ENCODE measurements at regions not wholly inside any gene's neighbourhood (a gene's known extent, or its start where the extent isn't known, plus 50 kb on each side); places are given as distances from the start of the nearest gene placed in this dataset.
"Not testable (repeated sequence)": the region's sequence is repeated elsewhere in the genome, so short reads cannot be mapped to it uniquely, and the experiment has no call there.

DNA sequence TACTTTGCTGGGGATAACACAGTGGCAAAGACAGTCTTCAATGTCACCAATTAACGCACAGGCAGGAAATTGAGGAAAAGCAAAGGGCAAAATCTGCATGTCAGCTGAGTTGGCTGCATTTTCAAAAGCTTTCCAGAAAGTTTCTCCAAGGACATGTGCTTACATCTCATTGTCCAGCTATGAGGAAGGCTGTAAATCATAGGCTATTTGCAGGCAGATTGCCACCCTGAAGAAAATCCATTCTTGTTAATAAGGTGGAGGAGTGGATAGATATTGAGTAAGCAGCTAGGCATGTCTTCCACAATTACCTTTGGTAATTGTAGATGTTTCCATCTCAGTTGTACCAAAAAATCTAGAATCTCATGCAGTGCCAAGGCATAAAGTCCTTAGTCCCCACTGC is 278.0 kb upstream of the NUDT12 start:
- DNase-seq (ENCODE audit: low spot score) = no peak

DNA sequence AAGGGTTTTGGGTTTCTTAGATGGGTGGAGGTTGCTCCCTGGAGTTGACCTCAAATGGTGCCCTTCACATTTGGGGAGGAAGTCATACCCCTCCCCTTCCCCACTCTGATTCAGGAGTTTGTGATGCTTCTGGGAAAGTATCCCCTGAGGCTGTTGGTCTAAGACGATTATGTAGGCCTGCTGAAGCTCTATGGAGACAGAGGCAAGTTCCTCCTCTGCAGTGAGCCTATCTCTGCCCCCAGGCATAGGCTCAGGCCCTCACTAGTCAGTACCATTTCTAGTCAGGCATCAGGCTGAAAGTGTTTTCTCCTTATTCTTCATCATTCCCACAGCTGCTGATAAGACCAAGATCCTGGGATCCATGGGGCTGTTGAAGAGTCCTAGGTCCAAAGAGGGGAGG is 271.6 kb upstream of the NUDT12 start:
- DNase-seq (ENCODE audit: low spot score) = no peak

DNA sequence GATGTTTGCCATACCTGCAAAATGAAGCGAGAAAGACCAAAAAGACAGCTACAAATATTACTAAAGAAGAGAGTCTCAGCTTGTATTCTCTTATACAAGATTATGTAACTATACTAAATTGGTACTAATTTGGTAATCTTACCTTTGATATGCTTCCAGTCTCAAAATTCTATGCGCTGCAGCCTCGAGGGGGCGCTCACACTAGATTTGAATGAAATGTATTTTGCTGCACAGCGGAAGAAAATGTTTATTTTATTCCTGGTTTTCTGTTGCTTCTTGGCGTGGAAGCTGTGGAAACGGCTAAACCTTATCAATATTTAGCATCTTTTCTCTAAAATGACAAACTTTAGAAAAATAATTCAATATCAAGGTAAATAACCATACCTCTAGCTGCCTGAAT is 267.0 kb upstream of the NUDT12 start:
- DNase-seq (ENCODE audit: low spot score) = no peak

DNA sequence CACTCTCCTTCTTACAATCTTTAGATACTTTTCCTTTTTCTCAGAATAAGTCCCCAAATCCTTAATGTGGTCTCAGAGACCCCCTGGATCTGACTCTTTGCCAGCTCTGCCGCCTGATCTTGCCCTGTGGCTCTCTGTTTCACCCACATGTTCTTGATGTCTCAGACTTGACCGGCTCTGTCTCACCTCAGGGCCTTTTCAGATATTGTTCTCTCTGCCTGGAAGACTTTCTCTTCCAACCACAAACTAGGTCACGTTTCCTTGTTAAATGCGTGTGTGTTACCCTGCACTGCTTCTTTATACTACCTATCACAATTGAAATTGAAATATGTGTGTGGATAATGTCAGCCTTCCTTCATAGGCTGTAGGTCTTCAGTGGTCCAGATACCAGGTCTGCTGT is 265.4 kb upstream of the NUDT12 start:
- no peak for DNase-seq (ENCODE audit: low spot score)

DNA sequence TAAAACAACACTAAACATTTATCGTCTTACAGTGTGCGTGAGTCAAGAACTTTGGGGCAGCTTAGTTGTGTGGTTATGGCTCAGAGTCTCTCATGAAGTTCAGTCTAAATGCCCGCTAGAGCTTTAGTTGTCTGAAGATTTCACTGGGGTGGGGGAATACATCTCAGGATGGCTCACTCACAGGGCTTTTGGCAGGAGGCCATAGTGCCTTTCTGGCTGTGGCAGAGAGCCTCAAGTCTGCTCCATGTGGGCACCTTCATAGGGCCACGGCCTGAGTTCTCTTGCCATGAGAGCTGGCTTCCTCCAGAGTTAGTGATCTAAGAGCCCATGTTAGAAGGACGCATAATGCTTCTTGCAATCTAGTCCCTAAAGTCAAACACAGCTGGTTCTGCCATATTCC is 258.8 kb upstream of the NUDT12 start:
- no peak for DNase-seq (ENCODE audit: low spot score)

DNA sequence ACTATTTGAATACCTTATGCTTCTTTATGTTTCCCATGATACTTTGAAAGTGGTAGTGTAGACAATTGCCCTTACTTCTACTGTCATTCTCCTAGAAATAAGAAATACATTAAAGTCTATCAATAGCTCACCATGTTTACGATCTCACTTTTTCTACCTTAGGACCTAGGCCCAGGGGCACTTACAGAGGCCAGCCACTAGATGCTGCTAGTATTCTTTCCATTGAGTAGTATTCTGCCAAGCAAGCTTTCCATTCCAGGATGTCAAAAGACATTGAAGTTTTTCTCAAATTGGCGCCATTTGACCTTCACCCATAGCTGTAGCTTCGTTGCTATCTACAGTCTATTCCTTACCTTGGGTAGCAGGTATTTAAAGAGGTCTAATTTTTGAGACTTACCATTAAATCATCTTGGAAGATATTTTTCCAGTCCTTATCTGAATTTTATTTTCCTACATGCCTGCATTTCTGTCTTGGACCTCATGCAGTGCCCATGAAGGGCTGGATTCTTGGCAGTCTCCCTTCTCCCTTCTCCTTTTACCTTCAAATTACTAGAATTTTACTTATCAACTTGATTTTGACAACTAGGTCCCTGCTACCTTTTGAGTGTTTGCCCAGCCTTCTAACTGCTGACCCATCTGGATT is 246.0 kb upstream of the NUDT12 start:
- peak; percentile 84 for DNase-seq (ENCODE audit: low spot score)

DNA sequence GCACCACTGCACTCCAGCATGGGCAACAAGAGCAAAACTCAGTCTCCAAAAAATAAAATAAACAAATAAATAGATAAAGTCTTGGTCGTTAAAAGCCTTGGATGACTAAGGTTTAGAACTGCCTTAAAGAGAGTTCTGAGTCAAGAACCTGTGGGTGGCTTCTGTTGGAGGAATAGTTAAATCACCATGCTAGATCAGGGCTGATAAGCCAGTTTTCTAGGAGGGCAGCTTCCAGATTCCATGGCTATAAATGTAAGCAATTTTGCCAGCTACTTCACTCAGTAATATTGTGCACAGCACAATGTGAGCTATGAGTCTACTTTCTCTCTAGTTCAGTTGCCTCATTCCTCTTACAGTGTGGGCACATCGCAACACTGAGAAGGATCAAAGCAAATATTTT is 242.1 kb upstream of the NUDT12 start:
- DNase-seq (ENCODE audit: low spot score) = no peak

DNA sequence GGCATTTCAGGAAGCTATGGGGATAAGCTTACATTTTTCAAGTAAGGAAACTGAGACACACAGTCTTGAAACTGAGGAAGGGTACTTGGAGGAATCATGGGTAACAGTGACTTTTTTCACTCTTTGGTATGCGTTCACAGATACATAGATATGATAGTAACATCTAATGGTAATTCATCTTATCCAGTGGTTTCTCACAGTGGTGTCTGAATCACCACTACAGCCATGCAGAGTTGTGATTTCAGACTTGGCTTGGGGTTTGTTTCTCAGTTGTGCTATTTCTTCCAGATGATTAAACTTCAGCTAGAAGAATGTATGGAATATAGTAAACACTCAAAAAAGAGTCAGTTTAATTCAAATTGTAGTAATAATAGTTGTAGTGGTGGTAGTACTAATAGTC is 239.1 kb upstream of the NUDT12 start:
- DNase-seq (ENCODE audit: low spot score) = no peak

DNA sequence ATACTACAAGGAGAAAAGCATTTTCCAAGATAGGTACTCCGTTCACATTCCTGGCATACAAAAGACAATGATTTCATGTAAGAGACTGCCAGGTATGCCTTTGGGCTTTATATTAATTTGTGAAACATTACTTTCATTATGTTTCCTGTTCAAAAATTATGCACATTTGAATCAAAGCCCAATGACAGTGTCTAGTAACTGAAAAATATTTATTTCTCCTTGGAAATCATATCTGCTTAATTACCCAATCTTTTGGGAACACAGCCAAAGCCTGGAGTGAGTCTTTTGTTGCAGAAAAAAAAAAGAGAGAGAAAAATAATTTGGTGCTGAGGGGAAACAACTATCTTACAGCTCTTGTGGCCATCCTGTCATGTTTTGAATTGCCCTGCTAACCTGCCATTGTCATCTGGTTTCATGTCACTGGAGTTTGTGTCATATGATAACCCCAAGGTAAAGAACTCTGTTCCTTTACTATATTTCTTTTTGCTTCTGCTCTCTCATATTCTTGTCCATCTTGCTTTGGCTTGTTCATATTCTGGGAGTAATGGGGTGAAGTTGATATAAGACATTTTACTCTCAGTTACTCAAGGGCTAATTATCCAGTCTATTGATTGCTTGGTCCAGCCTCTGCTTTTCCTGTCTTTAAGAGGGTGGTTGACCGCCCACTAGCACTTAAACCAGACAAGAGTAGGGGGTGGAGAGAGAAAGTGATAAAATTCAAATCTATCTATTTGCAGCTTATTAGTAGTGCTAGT is 238.3 kb upstream of the NUDT12 start:
- no peak for DNase-seq (ENCODE audit: low spot score)

DNA sequence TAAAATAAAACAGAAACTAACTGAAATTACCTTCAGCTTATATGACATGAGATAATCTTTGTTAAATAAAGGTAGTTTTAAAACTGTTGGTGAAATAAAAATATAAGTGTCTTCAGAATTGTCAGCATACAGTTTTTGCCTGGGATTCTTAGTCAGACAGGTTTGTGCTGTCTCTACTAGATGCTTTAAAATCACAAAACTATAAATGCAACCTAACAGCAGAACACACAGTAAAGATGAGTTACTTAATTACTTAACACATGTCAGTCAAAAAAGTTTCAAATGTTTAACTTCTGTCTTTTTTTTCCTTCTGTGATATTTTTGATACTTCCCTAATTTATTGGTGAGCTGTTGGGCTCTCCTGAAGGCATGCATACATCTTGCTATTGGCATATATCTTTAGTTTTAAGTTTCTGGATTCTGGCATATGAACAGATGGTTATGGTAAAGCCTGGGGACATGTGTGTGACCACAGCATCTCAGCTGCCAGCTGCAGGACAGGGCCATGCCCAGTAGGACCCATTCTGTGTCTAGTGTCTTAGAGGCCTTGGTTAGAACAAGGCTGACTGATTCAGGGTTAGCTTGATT is 231.1 kb upstream of the NUDT12 start:
- DNase-seq (ENCODE audit: low spot score) = no peak

DNA sequence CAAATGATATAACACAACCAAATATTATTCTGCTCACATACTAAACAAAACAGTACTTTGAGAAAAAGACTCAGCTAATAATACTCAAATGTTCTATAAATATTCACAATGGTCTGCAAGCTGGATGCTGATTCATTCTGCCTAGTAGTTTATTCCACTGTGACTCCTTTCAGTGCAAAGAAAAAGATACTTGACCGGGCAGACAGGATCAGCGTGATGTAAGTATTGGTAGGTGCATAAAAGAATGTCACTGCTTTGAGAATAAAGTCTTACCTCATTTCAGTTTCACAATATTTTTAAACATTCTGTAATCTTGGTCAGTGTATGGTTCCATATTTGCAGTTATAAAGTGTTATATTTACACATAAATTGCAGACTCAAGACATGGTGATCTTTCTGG is 223.0 kb upstream of the NUDT12 start:
- DNase-seq (ENCODE audit: low spot score) = no peak

DNA sequence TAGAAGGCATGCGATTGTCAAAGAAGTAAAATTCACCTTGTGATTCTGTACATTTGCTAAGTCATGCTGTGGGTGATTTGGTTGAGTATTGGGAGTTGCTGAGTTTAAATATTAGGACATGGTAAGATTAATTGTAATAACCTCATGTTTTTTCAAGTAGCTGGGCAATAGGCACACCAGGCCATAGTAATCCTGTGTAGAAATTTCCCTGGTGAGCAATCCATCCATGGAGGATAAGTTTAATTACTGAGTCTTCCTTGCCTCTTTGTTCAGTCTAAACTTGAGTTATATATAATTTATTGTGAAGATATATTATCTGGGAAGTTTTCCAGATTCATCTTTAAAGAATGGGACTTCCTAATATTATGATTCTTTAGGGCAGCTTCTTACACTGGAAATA is 221.1 kb upstream of the NUDT12 start:
- no peak for DNase-seq (ENCODE audit: low spot score)

DNA sequence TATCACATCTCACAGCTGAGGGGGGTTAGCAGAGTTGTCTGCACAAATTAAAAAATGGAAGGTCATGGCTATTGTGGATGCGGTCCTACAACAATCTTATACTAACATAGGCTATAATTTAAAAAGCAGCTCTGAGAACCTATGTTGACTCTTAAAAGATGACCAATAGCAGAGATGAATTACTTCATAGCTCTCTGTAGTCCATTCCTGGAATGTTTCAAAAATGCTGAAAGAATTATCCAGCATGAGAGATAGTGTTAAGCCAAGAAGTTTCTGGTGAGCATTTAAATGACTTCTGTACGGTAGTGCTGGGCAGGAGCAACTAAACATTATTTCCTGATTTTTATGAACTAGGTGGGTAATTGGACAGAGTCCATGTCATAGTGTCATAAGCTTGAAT is 218.2 kb upstream of the NUDT12 start:
- no peak for DNase-seq (ENCODE audit: low spot score)

DNA sequence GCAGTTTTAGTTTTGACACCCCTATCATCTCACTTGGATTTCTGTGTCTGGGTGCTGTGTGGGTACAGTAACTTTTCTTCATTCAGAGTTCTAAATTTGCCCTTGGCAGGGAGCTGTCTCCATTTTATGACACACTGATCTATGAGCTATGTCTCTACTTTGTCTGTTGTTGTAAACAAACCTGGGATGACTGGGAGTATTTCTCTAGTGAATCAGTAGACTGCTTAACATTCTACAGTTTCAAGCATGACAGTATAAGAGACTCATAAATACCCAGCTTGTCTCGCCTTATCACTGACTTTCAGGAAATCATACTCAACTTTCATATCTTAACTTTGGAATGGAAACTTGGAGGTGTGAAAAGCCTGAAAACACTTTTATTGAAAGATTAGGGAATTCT is 212.1 kb upstream of the NUDT12 start:
- no peak for DNase-seq (ENCODE audit: low spot score)

DNA sequence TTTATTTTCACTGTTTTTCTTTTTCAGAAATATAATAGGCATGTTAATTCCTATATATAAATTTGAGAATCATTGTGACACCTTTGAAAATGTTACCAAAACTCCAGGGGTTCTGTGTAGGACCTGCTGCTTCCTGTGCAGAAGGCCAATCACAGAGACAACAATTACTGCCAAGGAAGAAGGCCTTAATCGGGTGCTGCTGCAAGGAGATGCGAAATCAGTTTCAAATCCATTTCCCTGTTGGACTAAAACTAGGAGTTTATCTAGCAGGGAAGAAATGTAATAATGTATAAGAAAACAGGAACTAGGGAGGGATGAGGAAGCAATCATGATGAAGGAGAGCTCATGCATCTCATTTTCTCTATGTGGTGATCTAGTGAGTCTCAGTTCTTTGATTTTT is 209.7 kb upstream of the NUDT12 start:
- no peak for DNase-seq (ENCODE audit: low spot score)

DNA sequence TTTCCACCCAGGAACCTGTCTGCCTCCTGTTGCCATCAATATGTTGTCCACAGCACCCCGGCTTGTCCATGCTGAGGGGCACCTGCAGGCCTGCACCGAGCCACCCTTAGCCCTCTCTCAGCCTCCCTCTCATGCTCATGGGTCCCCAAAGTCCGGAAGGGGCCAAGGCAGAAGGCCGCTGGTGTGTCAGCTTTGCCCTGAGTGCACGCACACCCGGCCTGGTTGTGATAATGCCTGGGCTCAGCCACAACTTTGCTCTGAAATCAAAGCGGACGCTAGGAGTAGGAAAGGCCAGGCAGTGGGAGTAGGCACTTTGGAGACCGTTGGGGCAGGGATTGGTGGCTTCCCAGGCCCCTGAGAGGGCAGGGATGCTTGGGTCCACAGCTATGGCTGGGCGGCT is 201.8 kb upstream of the NUDT12 start:
- DNase-seq (ENCODE audit: low spot score) = no peak

DNA sequence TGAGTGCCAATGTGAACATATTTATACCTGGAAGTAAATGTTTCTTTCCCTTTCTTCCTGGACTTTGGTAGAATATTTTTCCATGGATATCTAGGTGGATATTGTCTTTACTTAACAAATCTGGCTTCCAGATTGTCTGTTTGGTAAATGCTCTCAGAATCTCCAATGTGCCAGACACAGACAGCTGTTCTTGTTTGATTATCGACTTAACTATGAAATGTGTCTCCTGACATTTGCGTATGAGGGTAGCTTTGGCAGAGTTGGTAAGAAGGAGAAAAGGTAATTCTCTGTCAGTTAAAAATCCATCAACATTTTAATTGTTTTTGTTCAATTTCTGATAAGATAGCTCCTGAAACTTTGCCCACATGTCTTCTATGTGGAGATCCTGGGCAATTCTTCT is 196.4 kb upstream of the NUDT12 start:
- DNase-seq (ENCODE audit: low spot score) = no peak

DNA sequence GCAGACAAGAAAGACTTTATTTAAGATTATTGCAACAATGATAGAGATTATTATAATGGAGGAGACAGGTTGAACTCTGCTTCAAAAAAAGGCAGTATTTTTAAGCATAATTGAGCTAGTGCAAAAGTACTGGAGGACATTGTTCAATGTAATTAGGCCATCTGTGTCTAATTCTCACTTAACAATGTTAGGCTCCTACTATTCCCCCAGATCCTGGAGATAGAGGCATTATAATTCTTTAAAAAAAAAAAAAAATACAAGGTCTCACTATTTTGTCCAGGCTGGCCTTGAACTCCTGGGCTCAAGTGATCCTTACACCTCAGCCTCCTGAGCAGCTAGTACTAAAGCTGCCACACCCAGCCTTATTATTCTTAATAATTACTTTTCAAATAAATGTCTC is 193.4 kb upstream of the NUDT12 start:
- DNase-seq (ENCODE audit: low spot score) = no peak

DNA sequence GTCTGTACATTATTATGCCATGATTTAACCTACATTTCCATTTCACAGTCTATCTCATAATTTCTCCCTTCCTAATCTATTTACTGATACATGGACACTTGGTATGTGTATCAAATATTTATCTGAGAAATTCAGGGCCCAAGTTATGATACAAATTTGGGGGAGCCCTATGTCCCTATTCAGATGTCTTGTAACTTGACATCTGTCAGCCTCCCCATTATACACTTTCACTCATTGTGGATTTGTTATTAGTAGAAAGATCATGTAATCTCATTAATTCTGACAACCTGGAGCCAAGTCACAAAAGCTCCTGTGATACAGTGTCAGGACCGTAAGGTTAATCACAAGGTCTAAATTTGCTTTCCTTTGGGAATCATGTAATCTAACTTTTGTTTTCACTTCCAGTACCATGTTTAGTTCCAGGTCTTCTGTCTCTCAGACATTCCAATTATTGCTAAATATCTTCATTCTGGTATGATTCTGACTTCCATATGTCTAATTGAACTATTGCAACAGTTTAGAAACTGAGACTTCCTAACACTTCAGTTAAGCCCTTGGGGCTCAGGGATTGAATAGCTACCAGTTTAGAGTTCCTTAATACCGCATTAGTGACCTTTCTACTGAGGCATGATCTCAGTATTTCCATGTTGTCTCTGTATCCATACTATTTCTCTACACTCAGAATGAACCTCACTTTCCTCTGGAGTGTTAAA is 182.9 kb upstream of the NUDT12 start:
- DNase-seq (ENCODE audit: low spot score) = no peak

DNA sequence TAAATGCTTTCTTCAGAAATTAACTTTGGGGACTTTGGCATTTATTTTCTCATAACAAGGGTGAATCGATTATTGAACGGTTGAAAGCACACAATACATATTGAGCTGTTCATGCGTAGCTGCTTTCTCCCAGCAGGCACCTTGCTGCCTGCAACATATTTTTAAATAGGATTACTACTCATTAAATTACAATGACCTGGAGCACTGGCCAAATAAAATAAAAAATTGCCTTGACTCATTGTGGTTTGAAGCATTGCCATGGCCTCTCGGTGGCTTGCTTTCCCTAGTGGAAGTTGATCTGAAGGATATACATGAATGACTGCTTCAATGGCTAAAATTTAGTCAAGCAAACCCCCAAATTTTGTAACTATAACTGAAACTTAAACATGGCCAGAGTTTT is 181.6 kb upstream of the NUDT12 start:
- DNase-seq (ENCODE audit: low spot score) = no peak

DNA sequence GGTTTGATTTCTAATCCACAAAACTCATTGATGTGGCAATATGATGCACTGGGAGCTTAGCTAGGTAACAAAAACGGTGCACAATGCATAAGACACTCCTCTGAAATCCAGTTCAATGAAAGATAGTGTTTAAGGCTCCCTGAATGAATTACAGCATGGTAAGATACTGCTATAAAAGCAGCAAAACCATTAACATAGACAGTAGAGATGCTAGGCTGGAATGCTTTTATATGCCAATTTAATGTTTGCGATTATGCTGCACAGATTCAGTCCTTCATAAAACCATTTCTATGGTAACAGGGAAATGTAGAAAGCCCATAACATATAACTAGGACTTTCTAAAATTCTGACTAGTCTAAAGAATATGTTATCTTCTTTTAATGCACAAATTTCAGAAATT is 180.8 kb upstream of the NUDT12 start:
- no peak for DNase-seq (ENCODE audit: low spot score)

DNA sequence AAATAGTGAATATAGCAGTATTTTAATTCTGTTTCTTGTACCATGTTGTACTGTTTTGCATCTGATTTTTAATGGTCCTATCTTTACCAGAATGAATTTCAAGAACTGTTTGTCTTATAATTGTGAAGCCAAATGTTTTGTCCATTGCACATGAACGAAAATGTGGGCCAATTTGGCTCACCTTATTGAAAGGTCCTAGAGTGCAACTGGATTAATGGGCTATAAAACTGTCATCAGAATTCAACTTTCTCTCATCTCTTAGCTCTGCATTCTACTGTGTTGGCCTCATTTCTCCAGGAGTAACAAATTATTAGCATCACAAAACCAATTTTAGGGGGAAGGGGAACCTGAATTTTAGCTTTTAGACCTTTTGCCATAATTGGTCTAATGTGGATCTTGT is 179.4 kb upstream of the NUDT12 start:
- DNase-seq (ENCODE audit: low spot score) = no peak

DNA sequence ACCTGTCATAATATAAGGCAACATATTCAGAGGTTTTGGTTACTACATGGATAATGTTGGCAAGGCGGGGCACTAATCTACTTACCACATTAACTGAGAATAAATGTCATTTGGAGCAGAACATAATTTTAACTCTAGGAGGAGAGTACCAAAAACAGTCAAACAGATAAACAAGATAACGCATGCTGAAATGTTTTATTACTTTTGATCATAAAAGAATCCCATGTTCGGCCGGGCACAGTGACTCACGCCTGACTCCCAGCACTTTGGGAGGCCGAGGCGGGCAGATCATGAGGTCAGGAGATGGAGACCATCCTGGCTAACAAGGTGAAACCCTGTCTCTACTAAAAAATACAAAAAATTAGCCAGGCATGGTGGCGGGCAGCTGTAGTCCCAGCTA is 173.8 kb upstream of the NUDT12 start:
- DNase-seq (ENCODE audit: low spot score) = not testable (repeated sequence)

Measured in pons (tissue), 1 donor.